ENCODE measurements at regions not wholly inside any gene's neighbourhood (a gene's known extent, or its start where the extent isn't known, plus 50 kb on each side); places are given as distances from the start of the nearest gene placed in this dataset.
"Not testable (repeated sequence)": the region's sequence is repeated elsewhere in the genome, so short reads cannot be mapped to it uniquely, and the experiment has no call there.

- DNase-seq: no peak
- intact Hi-C loops (cut with DNase I; ENCODE audit: low total_unique reads): no loop called here
- TF ChIP-seq CTCF (IDR thresholded peaks at IDR 0.05): no peak
These were observed 201.8 kb upstream of the ZNF385D start for GRCh38 chr3:21952856-21953255.

GRCh38 chr3:21954709-21955108 is 203.7 kb upstream of the ZNF385D start:
- Histone ChIP-seq H3K4me1 (no peaks in the 10 kb centered on the region), H3K27ac (no peak overlapping the region), H3K9me3 (no peaks in the 10 kb centered on the region), H3K27me3 (no peaks in the 10 kb centered on the region), H3K36me3 (no peaks in the 10 kb centered on the region), H3K4me3 (no peak overlapping the region)
- intact Hi-C loops (cut with DNase I; ENCODE audit: low total_unique reads): no loop called here
- DNase-seq: no peak
- TF ChIP-seq CTCF (IDR thresholded peaks at IDR 0.05): no peak

More at GRCh38 chr3:21952856-21953255, 201.8 kb upstream of the ZNF385D start:
- H3K27ac ChIP-seq: no peak overlapping the region
- H3K27me3 ChIP-seq: no peaks in the 10 kb centered on the region
- no peaks in the 10 kb centered on the region for H3K9me3 ChIP-seq
- no peak overlapping the region for H3K4me3 ChIP-seq
- no peaks in the 10 kb centered on the region for H3K36me3 ChIP-seq
- H3K4me1 ChIP-seq: no peaks in the 10 kb centered on the region

- no peak for TF ChIP-seq CTCF (IDR thresholded peaks at IDR 0.05)
- H3K4me3 ChIP-seq: no peak overlapping the region
- no peaks in the 10 kb centered on the region for H3K27me3 ChIP-seq
- H3K4me1 ChIP-seq: no peaks in the 10 kb centered on the region
- intact Hi-C loops (cut with DNase I; ENCODE audit: low total_unique reads): no loop called here
- DNase-seq: no peak
- no peaks in the 10 kb centered on the region for H3K9me3 ChIP-seq
- no peak overlapping the region for H3K27ac ChIP-seq
- no peaks in the 10 kb centered on the region for H3K36me3 ChIP-seq
These were observed 204.4 kb upstream of the ZNF385D start for GRCh38 chr3:21955406-21955805.

- no peaks in the 10 kb centered on the region for H3K9me3 ChIP-seq
These were observed 209.0 kb upstream of the ZNF385D start for GRCh38 chr3:21960033-21960432.

GRCh38 chr3:21962456-21962855 is 211.4 kb upstream of the ZNF385D start:
- Histone ChIP-seq H3K27me3 (no peaks in the 10 kb centered on the region), H3K4me3 (no peak overlapping the region), H3K9me3 (no peaks in the 10 kb centered on the region), H3K36me3 (no peaks in the 10 kb centered on the region), H3K27ac (no peak overlapping the region), H3K4me1 (peaks cover 0 to 9% (median 2%) of the 10 kb centered on the region in 4 donors)
- intact Hi-C loops (cut with DNase I; ENCODE audit: low total_unique reads): no loop called here
- TF ChIP-seq CTCF (IDR thresholded peaks at IDR 0.05): no peak
- no peak for DNase-seq

More at GRCh38 chr3:21960033-21960432, 209.0 kb upstream of the ZNF385D start:
- no peak for TF ChIP-seq CTCF (IDR thresholded peaks at IDR 0.05)
- H3K27ac ChIP-seq: no peak overlapping the region
- intact Hi-C loops (cut with DNase I; ENCODE audit: low total_unique reads): no loop called here
- H3K4me3 ChIP-seq: no peak overlapping the region
- H3K36me3 ChIP-seq: no peaks in the 10 kb centered on the region
- peaks cover 0 to 9% (median 2%) of the 10 kb centered on the region in 4 donors for H3K4me1 ChIP-seq
- H3K27me3 ChIP-seq: no peaks in the 10 kb centered on the region
- DNase-seq: no peak

- H3K27ac ChIP-seq; H3K4me3 ChIP-seq; H3K9me3 ChIP-seq; H3K36me3 ChIP-seq; H3K27me3 ChIP-seq; intact Hi-C loops (cut with DNase I; ENCODE audit: low total_unique reads); H3K4me1 ChIP-seq; DNase-seq: not testable (repeated sequence)
These were observed 215.4 kb upstream of the ZNF385D start for GRCh38 chr3:21966457-21966856.

Measured in tibial artery (tissue), 4 donors.